ENCODE measurements at regions not wholly inside any gene's neighbourhood (a gene's known extent, or its start where the extent isn't known, plus 50 kb on each side); places are given as distances from the start of the nearest gene placed in this dataset.

DNA sequence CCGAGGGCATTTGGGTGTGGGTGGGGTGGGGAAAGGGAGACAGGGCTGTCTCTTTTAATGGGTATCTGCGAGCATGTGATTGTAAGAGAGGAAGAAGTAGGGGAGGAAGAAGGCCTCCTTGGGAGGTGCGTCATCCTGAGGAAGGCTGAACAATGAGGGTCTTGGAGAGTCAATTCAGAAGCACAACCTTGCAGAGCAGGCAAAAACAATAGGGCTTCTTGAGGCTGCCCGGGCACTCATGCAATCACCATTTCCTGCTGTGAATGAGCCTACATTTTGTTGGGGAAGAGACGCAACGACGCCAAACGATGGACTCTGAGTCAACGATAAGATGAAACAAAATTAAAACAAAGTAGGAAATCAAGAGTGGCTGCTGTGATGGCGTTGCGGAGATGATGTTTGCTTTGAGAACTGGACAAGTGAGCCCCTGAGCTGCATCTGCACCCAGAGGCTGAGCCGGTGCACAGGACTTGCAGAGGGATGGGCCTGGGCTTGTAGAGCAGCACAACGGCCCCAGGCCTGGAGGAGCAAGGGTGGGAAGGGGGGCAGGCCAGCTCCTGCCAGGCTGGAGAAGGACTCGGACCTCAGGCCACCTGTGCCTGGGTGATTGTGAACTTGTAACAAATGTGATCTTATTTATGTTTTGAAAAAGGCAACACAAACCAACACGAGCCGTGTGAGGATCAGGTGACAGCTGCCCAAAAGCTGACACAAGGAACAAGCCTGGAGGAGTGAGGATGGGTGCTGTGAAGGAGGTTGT is 92.3 kb upstream of the B3GAT1 start:
- TF ChIP-seq KLF7 (tag by site-specific recombination; IDR thresholded peaks at IDR 0.05; ENCODE audit: borderline replicate concordance) (no peak), ZNF16 (tag by site-specific recombination; IDR thresholded peaks at IDR 0.05; ENCODE audit: low read depth) (no peak)

Data from HEK293 (cell line).